Left ventricle myocardium inferior (tissue), 1 donor: ENCODE measurements at regions not wholly inside any gene's neighbourhood (a gene's known extent, or its start where the extent isn't known, plus 50 kb on each side); places are given as distances from the start of the nearest gene placed in this dataset.

ENCODE experiments used
- DNase-seq: peaks from one replicate; pipeline ENCODE4 v3.0.0-alpha.2; 2020
- H3K27ac ChIP-seq: fragments of 200-600 bp; replicated peaks from 2 replicates; pipeline ENCODE4 v1.8.0; 2021
- H3K27me3 ChIP-seq: fragments of 200-600 bp; 2 replicates; pipeline ENCODE4 v1.8.0; 2021; ENCODE audit warnings: low read depth
- H3K36me3 ChIP-seq: fragments of 200-600 bp; 2 replicates; pipeline ENCODE4 v1.8.0; 2021
- H3K4me1 ChIP-seq: fragments of 200-600 bp; 2 replicates; pipeline ENCODE4 v1.8.0; 2021
- H3K4me3 ChIP-seq: fragments of 200-600 bp; 2 replicates; pipeline ENCODE4 v1.8.0; 2021; ENCODE audit warnings: mild to moderate bottlenecking, moderate library complexity
- H3K9me3 ChIP-seq: fragments of 200-600 bp; replicated peaks from 2 replicates; pipeline ENCODE4 v1.8.0; 2021
- CTCF ChIP-seq: fragments of 200-600 bp; IDR thresholded peaks from 2 replicates; pipeline ENCODE4 v1.8.0; 2021; ENCODE audit warnings: antibody characterized with exemption, mild to moderate bottlenecking, borderline replicate concordance
- intact Hi-C: fragments of 100-400 bp; cut with micrococcal nuclease; formaldehyde crosslinking; loops from one replicate; pipeline ENCODE4 v1.11.0; 2022
- donor health status: DM: no; HTN: yes; CAD: no; lungs with severe emphysema.

- TF ChIP-seq CTCF, result no peak
- H3K27me3 ChIP-seq, result peaks cover 51% of the 10 kb centered on the region
These were observed 310.0 kb upstream of the TSHZ3 start for GRCh38 chr19:31658993-31659896.

GRCh38 chr19:31659897-31660210 lies 310.6 kb upstream of the TSHZ3 start:
- H3K27ac ChIP-seq, result no peak overlapping the region
- DNase-seq, result no peak
- no peak for TF ChIP-seq CTCF
- H3K9me3 ChIP-seq, result no peaks in the 10 kb centered on the region
- intact Hi-C loops, result no loop called here
- H3K4me1 ChIP-seq, result no peaks in the 10 kb centered on the region
- no peak overlapping the region for H3K4me3 ChIP-seq
- H3K36me3 ChIP-seq, result no peaks in the 10 kb centered on the region
- peaks cover 51% of the 10 kb centered on the region for H3K27me3 ChIP-seq

More at GRCh38 chr19:31658993-31659896, 310.0 kb upstream of the TSHZ3 start:
- DNase-seq, result no peak
- no peak overlapping the region for H3K27ac ChIP-seq
- no peaks in the 10 kb centered on the region for H3K36me3 ChIP-seq
- H3K4me3 ChIP-seq, result no peak overlapping the region
- H3K4me1 ChIP-seq, result no peaks in the 10 kb centered on the region
- no peaks in the 10 kb centered on the region for H3K9me3 ChIP-seq
- intact Hi-C loops, result no loop called here

- H3K27me3 ChIP-seq, result peaks cover 32% of the 10 kb centered on the region
- DNase-seq, result no peak
- H3K4me1 ChIP-seq, result no peaks in the 10 kb centered on the region
- H3K27ac ChIP-seq, result no peak overlapping the region
- H3K4me3 ChIP-seq, result no peak overlapping the region
- TF ChIP-seq CTCF, result no peak
- no peaks in the 10 kb centered on the region for H3K36me3 ChIP-seq
- intact Hi-C loops, result no loop called here
- H3K9me3 ChIP-seq, result no peaks in the 10 kb centered on the region
These were observed 314.9 kb upstream of the TSHZ3 start for GRCh38 chr19:31664096-31664495.

GRCh38 chr19:31664997-31665396 lies 315.8 kb upstream of the TSHZ3 start:
- Histone ChIP-seq H3K4me3 (no peak overlapping the region), H3K27me3 (peaks cover 23% of the 10 kb centered on the region), H3K4me1 (no peaks in the 10 kb centered on the region), H3K36me3 (no peaks in the 10 kb centered on the region), H3K27ac (no peak overlapping the region), H3K9me3 (no peaks in the 10 kb centered on the region)
- DNase-seq, result no peak
- intact Hi-C loops, result no loop called here
- no peak for TF ChIP-seq CTCF

GRCh38 chr19:31666126-31666525 lies 316.9 kb upstream of the TSHZ3 start:
- no peak for TF ChIP-seq CTCF
- no peak for DNase-seq
- H3K4me3 ChIP-seq, result no peak overlapping the region
- intact Hi-C loops, result no loop called here
- peaks cover 22% of the 10 kb centered on the region for H3K27me3 ChIP-seq
- no peaks in the 10 kb centered on the region for H3K36me3 ChIP-seq
- no peak overlapping the region for H3K27ac ChIP-seq
- no peaks in the 10 kb centered on the region for H3K9me3 ChIP-seq
- no peaks in the 10 kb centered on the region for H3K4me1 ChIP-seq
